Activated CD8-positive, alpha-beta T cell treated with anti-CD3 and anti-CD28 coated beads for 36 hours (primary cell): ENCODE measurements at regions not wholly inside any gene's neighbourhood (a gene's known extent, or its start where the extent isn't known, plus 50 kb on each side); places are given as distances from the start of the nearest gene placed in this dataset.

Source experiments
- ATAC-seq: fragments of 200-7000 bp; cut with Tn5 transposase; one replicate; pipeline ENCODE4 v1.10.0; 2021; ENCODE audit warnings: mild to moderate bottlenecking, moderate library complexity
- CTCF ChIA-PET: fragments of 350-600 bp; sonication (Branson Sonifier 250); formaldehyde crosslinking; loops from one replicate; lab custom pipeline; 2021; ENCODE audit warnings: antibody characterized with exemption; lab: Charles Lee
- POLR2A ChIA-PET: fragments of 350-600 bp; sonication (Branson Sonifier 250); formaldehyde crosslinking; loops from one replicate; lab custom pipeline; 2021; ENCODE audit warnings: antibody characterized with exemption; lab: Charles Lee
- DNase-seq: peaks from one replicate; pipeline ENCODE4 v3.0.0-alpha.2; 2020
- H3K27ac Mint-ChIP-seq: one replicate; pipeline ENCODE4 v1.8.0; 2021; ENCODE audit warnings: mild to moderate bottlenecking, mixed read lengths
- H3K27me3 Mint-ChIP-seq: one replicate; pipeline ENCODE4 v1.8.0; 2021; ENCODE audit warnings: mixed read lengths
- H3K36me3 Mint-ChIP-seq: one replicate; pipeline ENCODE4 v1.8.0; 2021; ENCODE audit warnings: low read depth, mixed read lengths
- H3K4me1 Mint-ChIP-seq: one replicate; pipeline ENCODE4 v1.8.0; 2021; ENCODE audit warnings: low read depth, mixed read lengths
- H3K4me3 Mint-ChIP-seq: one replicate; pipeline ENCODE4 v1.8.0; 2021; ENCODE audit warnings: mild to moderate bottlenecking, moderate library complexity, mixed read lengths
- H3K9me3 Mint-ChIP-seq: one replicate; pipeline ENCODE4 v1.8.0; 2021; ENCODE audit warnings: mixed read lengths
- CTCF ChIP-seq: fragments of 200-600 bp; IDR thresholded peaks from one replicate; pipeline ENCODE4 v1.8.0; 2022; ENCODE audit warnings: antibody characterized with exemption, mild to moderate bottlenecking
- intact Hi-C: fragments of 100-400 bp; cut with micrococcal nuclease; formaldehyde crosslinking; loops from one replicate; pipeline ENCODE4 v1.10.0; 2022

GRCh38 chr11:115645631-115646317 lies 141.6 kb upstream of the CADM1 start:
- no peak for ATAC-seq
- no peak overlapping the region for H3K27ac Mint-ChIP-seq
- no peaks in the 10 kb centered on the region for H3K4me1 Mint-ChIP-seq
- H3K4me3 Mint-ChIP-seq: no peak overlapping the region
- no peak for DNase-seq
- TF ChIP-seq CTCF: no peak
- H3K36me3 Mint-ChIP-seq: no peaks in the 10 kb centered on the region
- POLR2A ChIA-PET: no interaction called here
- no peaks in the 10 kb centered on the region for H3K9me3 Mint-ChIP-seq
- CTCF ChIA-PET: interaction anchor here (1.1 kb wide), 1 partner anchor 62 kb away, joined by 5 read pairs; no protein-coding TSS in a partner anchor
- intact Hi-C loops: no loop called here
- no peaks in the 10 kb centered on the region for H3K27me3 Mint-ChIP-seq

- Mint-ChIP-seq H3K27ac (no peak overlapping the region), H3K4me3 (no peak overlapping the region), H3K9me3 (no peaks in the 10 kb centered on the region), H3K4me1 (no peaks in the 10 kb centered on the region), H3K27me3 (no peaks in the 10 kb centered on the region), H3K36me3 (no peaks in the 10 kb centered on the region)
- DNase-seq (no peak), ATAC-seq (no peak)
- CTCF ChIA-PET: interaction anchor here (1.3 kb wide), 1 partner anchor 15 kb away, joined by 3 read pairs; no protein-coding TSS in a partner anchor
- POLR2A ChIA-PET: no interaction called here
- intact Hi-C loops: no loop called here
- no peak for TF ChIP-seq CTCF
These were observed 140.6 kb upstream of the CADM1 start for GRCh38 chr11:115644856-115645255.

- POLR2A ChIA-PET: interaction anchor here (0.9 kb wide), 1 partner anchor 28 kb away, joined by 3 read pairs; no protein-coding TSS in a partner anchor
- no peak for DNase-seq
- CTCF ChIA-PET: interaction anchor here (1.3 kb wide), 1 partner anchor 13 kb away, joined by 3 read pairs; no protein-coding TSS in a partner anchor
- H3K36me3 Mint-ChIP-seq: no peaks in the 10 kb centered on the region
- no peaks in the 10 kb centered on the region for H3K27me3 Mint-ChIP-seq
- H3K9me3 Mint-ChIP-seq: no peaks in the 10 kb centered on the region
- TF ChIP-seq CTCF: no peak
- intact Hi-C loops: no loop called here
- H3K4me1 Mint-ChIP-seq: no peaks in the 10 kb centered on the region
- ATAC-seq: no peak
- no peak overlapping the region for H3K4me3 Mint-ChIP-seq
- no peak overlapping the region for H3K27ac Mint-ChIP-seq
These were observed 139.5 kb upstream of the CADM1 start for GRCh38 chr11:115643549-115644270.

- Mint-ChIP-seq H3K4me1 (no peaks in the 10 kb centered on the region), H3K4me3 (no peak overlapping the region), H3K27me3 (no peaks in the 10 kb centered on the region), H3K9me3 (no peaks in the 10 kb centered on the region), H3K27ac (no peak overlapping the region), H3K36me3 (no peaks in the 10 kb centered on the region)
- ChIA-PET CTCF (no interaction called here), POLR2A (no interaction called here)
- ATAC-seq: no peak
- intact Hi-C loops: no loop called here
- TF ChIP-seq CTCF: no peak
- no peak for DNase-seq
These were observed 138.4 kb upstream of the CADM1 start for GRCh38 chr11:115642660-115643059.
